Activated CD4-positive, CD25-positive, alpha-beta regulatory T cell treated with anti-CD3 and anti-CD28 coated beads, Interleukin-2, amount 50 U/mL, for 16 hours (primary cell): ENCODE measurements at regions not wholly inside any gene's neighbourhood (a gene's known extent, or its start where the extent isn't known, plus 50 kb on each side); places are given as distances from the start of the nearest gene placed in this dataset.

Experiments used
- DNase-seq: peaks from one replicate; pipeline ENCODE4 v3.0.0-alpha.2; 2020; ENCODE audit warnings: low read depth, low spot score

GRCh38 chr1:181430015-181430885 lies 53.1 kb upstream of the CACNA1E start:
- no peak for DNase-seq
